PC-3 (cell line): ENCODE measurements at regions not wholly inside any gene's neighbourhood (a gene's known extent, or its start where the extent isn't known, plus 50 kb on each side); places are given as distances from the start of the nearest gene placed in this dataset.

Source experiments
- CTCF ChIP-seq: fragments of 300-600 bp; sonication (generic); conservative IDR thresholded peaks from 2 replicates; pipeline ENCODE4 v1.5.1; 2017; ENCODE audit warnings: antibody characterized with exemption, low read depth, mild to moderate bottlenecking, low read length
- EZH2 ChIP-seq: fragments of 300-600 bp; sonication (generic); IDR thresholded peaks from one replicate; pipeline ENCODE4 v1.6.1; 2017; ENCODE audit warnings: antibody characterized with exemption, mild to moderate bottlenecking, low read length; ENCODE audit not compliant: unreplicated experiment
- EZH2phosphoT487 ChIP-seq: fragments of 300-600 bp; sonication (generic); IDR thresholded peaks from 2 replicates; pipeline ENCODE4 v1.6.1; 2018; ENCODE audit warnings: mild to moderate bottlenecking, antibody characterized with exemption, low read length, borderline replicate concordance

GRCh38 chr1:93808871-93809270, 70.1 kb downstream of the DNTTIP2 start:
- TF ChIP-seq CTCF, result no peak
- TF ChIP-seq EZH2phosphoT487, result no peak
- TF ChIP-seq EZH2, result no peak
